SHP77 (cell line): ENCODE measurements at regions not wholly inside any gene's neighbourhood (a gene's known extent, or its start where the extent isn't known, plus 50 kb on each side); places are given as distances from the start of the nearest gene placed in this dataset.
"Not testable (repeated sequence)": the region's sequence is repeated elsewhere in the genome, so short reads cannot be mapped to it uniquely, and the experiment has no call there.

Experiments
- DNase-seq, 2 experiments: peaks; one replicate each; lab custom pipeline; 2025; lab: John Stamatoyannopoulos, UW

DNA sequence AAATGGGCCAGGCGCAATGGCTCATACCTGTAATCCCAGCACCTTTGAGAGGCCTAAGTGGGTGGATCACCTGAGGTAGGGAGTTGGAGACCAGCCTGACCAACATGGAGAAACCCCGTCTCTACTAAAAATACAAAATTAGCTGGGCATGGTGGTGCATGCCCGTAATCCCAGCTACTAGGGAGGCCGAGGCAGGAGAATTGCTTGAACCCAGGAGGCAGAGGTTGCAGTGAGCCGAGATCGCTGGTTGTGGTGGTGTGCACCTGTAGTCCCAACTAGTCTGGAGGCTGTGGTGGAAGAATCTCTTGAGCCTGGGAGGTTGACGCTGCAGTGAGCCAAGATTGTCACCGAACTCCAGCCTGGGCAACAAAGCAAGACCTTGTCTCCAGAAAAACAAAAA is 50.5 kb upstream of the ZNF217 start:
- DNase-seq: not testable (repeated sequence)
